ENCODE measurements at regions not wholly inside any gene's neighbourhood (a gene's known extent, or its start where the extent isn't known, plus 50 kb on each side); places are given as distances from the start of the nearest gene placed in this dataset.

DNA sequence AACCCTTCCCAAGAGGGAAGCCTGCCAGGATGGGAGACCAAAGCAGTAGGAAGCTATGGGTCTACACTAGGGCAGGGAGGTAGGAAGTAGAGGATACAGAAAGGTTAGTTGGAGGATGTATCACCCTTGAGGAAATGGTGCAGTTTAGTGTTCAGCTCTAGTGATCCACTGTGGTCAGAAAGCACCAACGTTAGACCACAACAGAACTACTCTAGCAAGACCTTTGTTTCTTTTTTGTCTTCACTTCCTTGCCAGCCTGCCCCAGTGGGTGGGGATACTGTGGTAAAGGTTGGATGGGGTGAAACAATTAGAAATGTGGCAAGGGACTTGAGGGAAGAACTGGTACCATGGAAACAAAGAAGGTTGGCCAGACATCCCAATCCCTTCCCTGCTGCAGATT, 83.3 kb downstream of the DDIT4L start:
- Histone ChIP-seq H2AFZ (ENCODE audit: low read length) (no peak overlapping the region), H3K9me2 (ENCODE audit: low read depth, low read length) (no peaks in the 10 kb centered on the region), H3K4me2 (ENCODE audit: low read length) (no peak overlapping the region)

DNA sequence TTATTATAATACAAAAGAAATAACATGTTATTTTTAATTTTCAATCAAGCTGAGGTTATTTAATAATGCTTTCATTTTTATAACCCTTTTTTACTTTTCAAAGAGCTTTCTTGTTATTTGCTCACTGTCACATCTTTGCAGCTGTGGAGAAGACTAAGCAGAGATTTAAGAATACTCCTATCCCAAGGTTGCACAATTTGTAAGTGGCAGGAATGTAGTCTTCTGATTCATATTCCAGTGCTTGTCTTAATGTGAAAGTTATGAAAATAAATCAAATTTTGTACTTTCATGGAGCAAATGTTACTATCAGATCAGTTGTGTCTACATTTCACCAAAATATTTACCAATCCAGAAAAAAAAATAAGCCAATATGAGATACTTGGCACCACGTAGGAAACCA, 86.6 kb downstream of the DDIT4L start:
- Histone ChIP-seq H3K9me3 (ENCODE audit: low read length) (no peaks in the 10 kb centered on the region), H3K27ac (ENCODE audit: low read depth, low read length, poor library complexity, severe bottlenecking) (no peak overlapping the region), H3K9ac (ENCODE audit: low read length) (no peak overlapping the region), H3K36me3 (ENCODE audit: insufficient read depth, low read length) (no peaks in the 10 kb centered on the region), H3K79me2 (ENCODE audit: insufficient read depth, low read length) (no peaks in the 10 kb centered on the region), H3K27me3 (ENCODE audit: insufficient read depth, low read length) (no peaks in the 10 kb centered on the region), H4K20me1 (ENCODE audit: insufficient read depth, low read length) (no peaks in the 10 kb centered on the region), H3K9me2 (ENCODE audit: low read depth, low read length) (no peaks in the 10 kb centered on the region), H3K4me2 (ENCODE audit: low read length) (no peak overlapping the region), H3F3A (ENCODE audit: insufficient read depth, low read length) (no peaks in the 10 kb centered on the region), H2AFZ (ENCODE audit: low read length) (no peak overlapping the region), H3K4me3 (ENCODE audit: low read depth, low read length, poor library complexity, severe bottlenecking) (no peak overlapping the region), H3K4me1 (ENCODE audit: insufficient read depth, low read length, severe bottlenecking) (no peaks in the 10 kb centered on the region)
- no peak for TF ChIP-seq EZH2 (IDR thresholded peaks at IDR 0.05; ENCODE audit: borderline replicate concordance, low read length)
- TF ChIP-seq, protein P1, sequence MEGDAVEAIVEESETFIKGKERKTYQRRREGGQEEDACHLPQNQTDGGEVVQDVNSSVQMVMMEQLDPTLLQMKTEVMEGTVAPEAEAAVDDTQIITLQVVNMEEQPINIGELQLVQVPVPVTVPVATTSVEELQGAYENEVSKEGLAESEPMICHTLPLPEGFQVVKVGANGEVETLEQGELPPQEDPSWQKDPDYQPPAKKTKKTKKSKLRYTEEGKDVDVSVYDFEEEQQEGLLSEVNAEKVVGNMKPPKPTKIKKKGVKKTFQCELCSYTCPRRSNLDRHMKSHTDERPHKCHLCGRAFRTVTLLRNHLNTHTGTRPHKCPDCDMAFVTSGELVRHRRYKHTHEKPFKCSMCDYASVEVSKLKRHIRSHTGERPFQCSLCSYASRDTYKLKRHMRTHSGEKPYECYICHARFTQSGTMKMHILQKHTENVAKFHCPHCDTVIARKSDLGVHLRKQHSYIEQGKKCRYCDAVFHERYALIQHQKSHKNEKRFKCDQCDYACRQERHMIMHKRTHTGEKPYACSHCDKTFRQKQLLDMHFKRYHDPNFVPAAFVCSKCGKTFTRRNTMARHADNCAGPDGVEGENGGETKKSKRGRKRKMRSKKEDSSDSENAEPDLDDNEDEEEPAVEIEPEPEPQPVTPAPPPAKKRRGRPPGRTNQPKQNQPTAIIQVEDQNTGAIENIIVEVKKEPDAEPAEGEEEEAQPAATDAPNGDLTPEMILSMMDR (IDR thresholded peaks at IDR 0.05; ENCODE audit: low read length), result no peak

More for the DNA sequence above, 83.3 kb downstream of the DDIT4L start:
- TF ChIP-seq EZH2 (IDR thresholded peaks at IDR 0.05; ENCODE audit: borderline replicate concordance, low read length), result no peak
- TF ChIP-seq, protein P1 (IDR thresholded peaks at IDR 0.05; ENCODE audit: low read length), result no peak
- Histone ChIP-seq H4K20me1 (ENCODE audit: insufficient read depth, low read length) (no peaks in the 10 kb centered on the region), H3K36me3 (ENCODE audit: insufficient read depth, low read length) (no peaks in the 10 kb centered on the region), H3F3A (ENCODE audit: insufficient read depth, low read length) (no peaks in the 10 kb centered on the region), H3K27me3 (ENCODE audit: insufficient read depth, low read length) (no peaks in the 10 kb centered on the region), H3K4me3 (ENCODE audit: low read depth, low read length, poor library complexity, severe bottlenecking) (no peak overlapping the region), H3K79me2 (ENCODE audit: insufficient read depth, low read length) (no peaks in the 10 kb centered on the region), H3K27ac (ENCODE audit: low read depth, low read length, poor library complexity, severe bottlenecking) (no peak overlapping the region), H3K9me3 (ENCODE audit: low read length) (no peaks in the 10 kb centered on the region), H3K9ac (ENCODE audit: low read length) (no peak overlapping the region), H3K4me1 (ENCODE audit: insufficient read depth, low read length, severe bottlenecking) (no peaks in the 10 kb centered on the region)

DNA sequence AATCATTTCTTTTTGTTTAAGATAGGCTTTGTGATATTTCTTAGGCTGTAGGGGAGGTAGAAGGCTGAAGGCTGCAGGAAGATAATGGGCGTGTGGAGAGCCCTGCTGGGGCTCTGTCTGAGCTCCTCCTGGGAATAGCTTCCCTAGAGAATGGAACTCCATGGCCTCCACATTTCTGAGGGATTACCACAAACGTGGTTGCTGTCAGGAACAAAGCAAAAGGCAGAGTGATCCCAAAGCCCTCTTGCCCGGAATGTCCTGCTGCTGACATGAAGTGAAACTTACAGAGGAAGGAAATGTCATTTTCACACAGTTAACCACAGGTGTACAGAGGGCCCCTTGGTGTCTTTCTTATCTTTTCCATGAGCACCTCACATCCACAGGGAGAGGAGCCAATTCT, 89.3 kb downstream of the DDIT4L start:
- no peak overlapping the region for H2AFZ ChIP-seq (ENCODE audit: low read length)
- H3K4me1 ChIP-seq (ENCODE audit: insufficient read depth, low read length, severe bottlenecking), result no peaks in the 10 kb centered on the region
- no peak overlapping the region for H3K9ac ChIP-seq (ENCODE audit: low read length)
- TF ChIP-seq, protein P1 (IDR thresholded peaks at IDR 0.05; ENCODE audit: low read length), result no peak
- no peak for TF ChIP-seq EZH2 (IDR thresholded peaks at IDR 0.05; ENCODE audit: borderline replicate concordance, low read length)
- no peaks in the 10 kb centered on the region for H3K9me3 ChIP-seq (ENCODE audit: low read length)
- H3K4me2 ChIP-seq (ENCODE audit: low read length), result no peak overlapping the region
- no peak overlapping the region for H3K27ac ChIP-seq (ENCODE audit: low read depth, low read length, poor library complexity, severe bottlenecking)
- H3K79me2 ChIP-seq (ENCODE audit: insufficient read depth, low read length), result no peaks in the 10 kb centered on the region
- no peaks in the 10 kb centered on the region for H3F3A ChIP-seq (ENCODE audit: insufficient read depth, low read length)
- no peak overlapping the region for H3K4me3 ChIP-seq (ENCODE audit: low read depth, low read length, poor library complexity, severe bottlenecking)
- H3K9me2 ChIP-seq (ENCODE audit: low read depth, low read length), result no peaks in the 10 kb centered on the region
- no peaks in the 10 kb centered on the region for H3K27me3 ChIP-seq (ENCODE audit: insufficient read depth, low read length)
- H3K36me3 ChIP-seq (ENCODE audit: insufficient read depth, low read length), result no peaks in the 10 kb centered on the region
- no peaks in the 10 kb centered on the region for H4K20me1 ChIP-seq (ENCODE audit: insufficient read depth, low read length)
